SK-N-SH (cell line): ENCODE measurements at regions not wholly inside any gene's neighbourhood (a gene's known extent, or its start where the extent isn't known, plus 50 kb on each side); places are given as distances from the start of the nearest gene placed in this dataset.

Experiments
- CTCF ChIA-PET: fragments of 300-600, 350-600 bp; formaldehyde crosslinking; extraction: SDS; loops from one replicate; lab custom pipeline; 2021; lab: Yijun Ruan, JAX
- POLR2A ChIA-PET: fragments of 350-600 bp; sonication (Branson Sonifier 250); formaldehyde crosslinking; extraction: SDS; loops from one replicate; lab custom pipeline; 2020; ENCODE audit warnings: antibody characterized with exemption, inconsistent platforms; lab: Yijun Ruan, JAX
- DNase-seq: peaks from one replicate; pipeline ENCODE4 v3.0.0; 2012
- H2AFZ ChIP-seq: fragments of 200-600 bp; sonication (generic); 2 replicates; pipeline ENCODE4 v1.8.1; 2016; ENCODE audit warnings: antibody characterized with exemption, mild to moderate bottlenecking, low read depth
- H3F3A ChIP-seq: fragments of 200-600 bp; sonication (generic); replicated peaks from 2 replicates; pipeline ENCODE3; 2016; ENCODE audit warnings: antibody characterized with exemption, mild to moderate bottlenecking; ENCODE audit not compliant: insufficient read depth
- H3K27ac ChIP-seq, 2 experiments: fragments of 200-500 bp in 1 of 2; fragments of 200-600 bp in 1 of 2; sonication (Bioruptor generic) in 1 of 2; sonication (generic), shearing (Covaris generic) in 1 of 2; 2 replicates each; pipeline versions ENCODE4 v1.5.1 to v1.6.1; 2014 to 2016; ENCODE audit warnings: low read depth in 2 of 2, inconsistent platforms in 1 of 2, low read length in 1 of 2, mild to moderate bottlenecking in 1 of 2, mixed read lengths in 1 of 2
- H3K27me3 ChIP-seq: fragments of 200-600 bp; sonication (generic), shearing (Covaris generic); 2 replicates; pipeline ENCODE4 v1.6.1; 2016; ENCODE audit warnings: mixed run types; ENCODE audit not compliant: insufficient read depth
- H3K36me3 ChIP-seq, 2 experiments: fragments of 200-500 bp in 1 of 2; fragments of 200-600 bp in 1 of 2; sonication (Bioruptor generic) in 1 of 2; sonication (generic) in 1 of 2; replicated peaks in 1 of 2; 2 replicates each; pipeline versions ENCODE3 to v1.5.1; 2014 to 2016; ENCODE audit warnings: low read length in 1 of 2, mild to moderate bottlenecking in 1 of 2; ENCODE audit not compliant: insufficient read depth in 2 of 2, control insufficient read depth in 1 of 2
- H3K4me1 ChIP-seq, 2 experiments: fragments of 200-500 bp in 1 of 2; fragments of 200-600 bp in 1 of 2; sonication (Bioruptor generic) in 1 of 2; sonication (generic), shearing (Covaris generic) in 1 of 2; 2 replicates each; pipeline versions ENCODE4 v1.5.1 to v1.6.1; 2014 to 2016; ENCODE audit warnings: low read depth in 1 of 2, low read length in 1 of 2, mixed run types in 1 of 2; ENCODE audit not compliant: insufficient read depth in 2 of 2, control insufficient read depth in 1 of 2
- H3K4me2 ChIP-seq: fragments of 200-600 bp; sonication (generic), shearing (Covaris generic); 2 replicates; pipeline ENCODE4 v1.6.1; 2017; ENCODE audit warnings: mixed run types
- H3K4me3 ChIP-seq, 2 experiments: fragments of 200-500 bp in 1 of 2; fragments of 200-600 bp in 1 of 2; sonication (Bioruptor generic) in 1 of 2; sonication (generic), shearing (Covaris generic) in 1 of 2; 2 replicates each; pipeline versions ENCODE4 v1.5.1 to v1.8.1; 2014 to 2016; ENCODE audit warnings: low read depth in 2 of 2, inconsistent platforms in 1 of 2, low read length in 1 of 2, mild to moderate bottlenecking in 1 of 2, mixed read lengths in 1 of 2, moderate library complexity in 1 of 2
- H3K79me2 ChIP-seq: fragments of 200-600 bp; sonication (generic); 2 replicates; pipeline ENCODE4 v1.8.1; 2017; ENCODE audit warnings: mild to moderate bottlenecking; ENCODE audit not compliant: insufficient read depth
- H3K9ac ChIP-seq: fragments of 200-600 bp; sonication (generic); 2 replicates; pipeline ENCODE4 v1.6.1; 2017; ENCODE audit warnings: mixed run types
- H3K9me2 ChIP-seq: fragments of 200-600 bp; sonication (generic); 2 replicates; pipeline ENCODE4 v1.6.1; 2017; ENCODE audit warnings: mixed run types
- H3K9me3 ChIP-seq: fragments of 200-600 bp; sonication (generic); 2 replicates; pipeline ENCODE4 v1.6.1; 2017; ENCODE audit warnings: mixed run types, mild to moderate bottlenecking, moderate library complexity
- H4K20me1 ChIP-seq: fragments of 200-600 bp; sonication (generic); 2 replicates; pipeline ENCODE4 v1.6.1; 2017; ENCODE audit warnings: mild to moderate bottlenecking, mixed run types; ENCODE audit not compliant: insufficient read depth
- CHD2 ChIP-seq: fragments of 150-350 bp; IDR thresholded peaks from 2 replicates; pipeline ENCODE4 v1.6.1; 2018; ENCODE audit warnings: low read length; ENCODE audit not compliant: partially characterized antibody
- ELF1 ChIP-seq: IDR thresholded peaks from 2 replicates; pipeline ENCODE4 v1.4.0; 2012
- EZH2phosphoT487 ChIP-seq: fragments of 200-600 bp; sonication (generic); IDR thresholded peaks from 2 replicates; pipeline ENCODE4 v1.6.1; 2017; ENCODE audit warnings: low read depth, mixed run types, mild to moderate bottlenecking, antibody characterized with exemption, moderate library complexity, borderline replicate concordance
- GATA2 ChIP-seq: sonication (generic); formaldehyde crosslinking; IDR thresholded peaks from 2 replicates; pipeline ENCODE4 v1.5.0; 2020; ENCODE audit warnings: mild to moderate bottlenecking, missing genetic modification reagents
- JUND ChIP-seq: IDR thresholded peaks from 2 replicates; pipeline ENCODE4 v1.4.0; 2012
- NFIC ChIP-seq: IDR thresholded peaks from 2 replicates; pipeline ENCODE4 v1.4.0; 2012; ENCODE audit warnings: borderline replicate concordance
- NRF1 ChIP-seq: IDR thresholded peaks from 2 replicates; pipeline ENCODE4 v1.6.1; 2012; ENCODE audit warnings: low read depth, mild to moderate bottlenecking, low read length
- POLR2AphosphoS5 ChIP-seq: IDR thresholded peaks from 2 replicates; pipeline ENCODE4 v1.6.1; 2012; ENCODE audit warnings: low read depth, low read length
- RCOR1 ChIP-seq: fragments of 150-350 bp; IDR thresholded peaks from 2 replicates; pipeline ENCODE4 v1.6.1; 2017; ENCODE audit warnings: antibody characterized with exemption, low read length
- RFX5 ChIP-seq: IDR thresholded peaks from 2 replicates; pipeline ENCODE4 v1.6.1; 2012; ENCODE audit warnings: mild to moderate bottlenecking, improper control_type of control experiment, low read length
- TAF1 ChIP-seq: IDR thresholded peaks from 2 replicates; pipeline ENCODE4 v1.6.1; 2012; ENCODE audit warnings: low read depth, mild to moderate bottlenecking, low read length, moderate library complexity, borderline replicate concordance
- YY1 ChIP-seq: IDR thresholded peaks from 2 replicates; pipeline ENCODE4 v1.4.0; 2012; ENCODE audit warnings: low read depth, mild to moderate bottlenecking
- WGBS: methylation state at CpG from one replicate; pipeline ENCODE4 v1.1.6; 2017; ENCODE audit warnings: low lambda C conversion rate; 5-methylcytosine and 5-hydroxymethylcytosine counted together
- TF ChIP-seq, protein P1 (sequence below): IDR thresholded peaks from 2 replicates; pipeline ENCODE4 v1.4.0; 2012; ENCODE audit warnings: low read depth, borderline replicate concordance
- TF ChIP-seq, protein P2 (sequence below): fragments of 200-600 bp; sonication (generic); IDR thresholded peaks from 2 replicates; pipeline ENCODE4 v1.6.1; 2017; ENCODE audit warnings: antibody characterized with exemption, mild to moderate bottlenecking, moderate library complexity
- TF ChIP-seq, protein P3 (sequence below): IDR thresholded peaks from 2 replicates; pipeline ENCODE4 v1.6.1; 2012; ENCODE audit warnings: mild to moderate bottlenecking, low read depth, low read length, moderate library complexity
- TF ChIP-seq, protein P4 (sequence below): IDR thresholded peaks from 2 replicates; pipeline ENCODE4 v1.4.0; 2012; ENCODE audit warnings: low read depth

DNA sequence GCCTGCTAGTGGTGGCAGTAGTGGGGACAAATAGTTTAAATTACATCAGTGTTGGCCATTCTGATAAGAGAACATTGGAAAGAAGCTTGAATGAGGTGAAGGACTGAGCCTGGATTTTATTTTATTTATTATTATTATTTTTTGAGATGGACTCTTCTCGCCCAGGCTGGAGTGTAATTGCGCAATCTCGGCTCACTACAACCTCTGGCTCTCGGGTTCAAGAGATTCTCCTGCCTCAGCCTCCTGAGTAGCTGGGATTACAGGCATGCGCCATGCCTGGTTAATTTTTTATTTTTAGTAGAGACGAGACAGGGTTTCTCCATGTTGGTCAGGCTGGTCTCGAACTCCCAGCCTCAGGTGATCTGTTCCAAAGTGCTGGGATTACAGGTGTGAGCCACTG is 739.4 kb downstream of the AACS start:
- no peak overlapping the region for H2AFZ ChIP-seq
- H3K4me2 ChIP-seq = no peak overlapping the region
- no peak for DNase-seq
- no peaks in the 10 kb centered on the region for H4K20me1 ChIP-seq
- H3K4me3 ChIP-seq = no peak overlapping the region
- WGBS = 24% methylated on average over 7 of the region's 7 CpGs
- TF ChIP-seq GATA2 (no peak), EZH2phosphoT487 (no peak), TAF1 (no peak), POLR2AphosphoS5 (no peak), YY1 (no peak), CHD2 (no peak), ELF1 (no peak), JUND (no peak), NFIC (no peak), RCOR1 (no peak), RFX5 (no peak), NRF1 (no peak)
- TF ChIP-seq, protein P1, sequence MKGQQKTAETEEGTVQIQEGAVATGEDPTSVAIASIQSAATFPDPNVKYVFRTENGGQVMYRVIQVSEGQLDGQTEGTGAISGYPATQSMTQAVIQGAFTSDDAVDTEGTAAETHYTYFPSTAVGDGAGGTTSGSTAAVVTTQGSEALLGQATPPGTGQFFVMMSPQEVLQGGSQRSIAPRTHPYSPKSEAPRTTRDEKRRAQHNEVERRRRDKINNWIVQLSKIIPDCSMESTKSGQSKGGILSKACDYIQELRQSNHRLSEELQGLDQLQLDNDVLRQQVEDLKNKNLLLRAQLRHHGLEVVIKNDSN = no peak
- TF ChIP-seq, protein P2, sequence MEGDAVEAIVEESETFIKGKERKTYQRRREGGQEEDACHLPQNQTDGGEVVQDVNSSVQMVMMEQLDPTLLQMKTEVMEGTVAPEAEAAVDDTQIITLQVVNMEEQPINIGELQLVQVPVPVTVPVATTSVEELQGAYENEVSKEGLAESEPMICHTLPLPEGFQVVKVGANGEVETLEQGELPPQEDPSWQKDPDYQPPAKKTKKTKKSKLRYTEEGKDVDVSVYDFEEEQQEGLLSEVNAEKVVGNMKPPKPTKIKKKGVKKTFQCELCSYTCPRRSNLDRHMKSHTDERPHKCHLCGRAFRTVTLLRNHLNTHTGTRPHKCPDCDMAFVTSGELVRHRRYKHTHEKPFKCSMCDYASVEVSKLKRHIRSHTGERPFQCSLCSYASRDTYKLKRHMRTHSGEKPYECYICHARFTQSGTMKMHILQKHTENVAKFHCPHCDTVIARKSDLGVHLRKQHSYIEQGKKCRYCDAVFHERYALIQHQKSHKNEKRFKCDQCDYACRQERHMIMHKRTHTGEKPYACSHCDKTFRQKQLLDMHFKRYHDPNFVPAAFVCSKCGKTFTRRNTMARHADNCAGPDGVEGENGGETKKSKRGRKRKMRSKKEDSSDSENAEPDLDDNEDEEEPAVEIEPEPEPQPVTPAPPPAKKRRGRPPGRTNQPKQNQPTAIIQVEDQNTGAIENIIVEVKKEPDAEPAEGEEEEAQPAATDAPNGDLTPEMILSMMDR = no peak
- TF ChIP-seq, protein P3, sequence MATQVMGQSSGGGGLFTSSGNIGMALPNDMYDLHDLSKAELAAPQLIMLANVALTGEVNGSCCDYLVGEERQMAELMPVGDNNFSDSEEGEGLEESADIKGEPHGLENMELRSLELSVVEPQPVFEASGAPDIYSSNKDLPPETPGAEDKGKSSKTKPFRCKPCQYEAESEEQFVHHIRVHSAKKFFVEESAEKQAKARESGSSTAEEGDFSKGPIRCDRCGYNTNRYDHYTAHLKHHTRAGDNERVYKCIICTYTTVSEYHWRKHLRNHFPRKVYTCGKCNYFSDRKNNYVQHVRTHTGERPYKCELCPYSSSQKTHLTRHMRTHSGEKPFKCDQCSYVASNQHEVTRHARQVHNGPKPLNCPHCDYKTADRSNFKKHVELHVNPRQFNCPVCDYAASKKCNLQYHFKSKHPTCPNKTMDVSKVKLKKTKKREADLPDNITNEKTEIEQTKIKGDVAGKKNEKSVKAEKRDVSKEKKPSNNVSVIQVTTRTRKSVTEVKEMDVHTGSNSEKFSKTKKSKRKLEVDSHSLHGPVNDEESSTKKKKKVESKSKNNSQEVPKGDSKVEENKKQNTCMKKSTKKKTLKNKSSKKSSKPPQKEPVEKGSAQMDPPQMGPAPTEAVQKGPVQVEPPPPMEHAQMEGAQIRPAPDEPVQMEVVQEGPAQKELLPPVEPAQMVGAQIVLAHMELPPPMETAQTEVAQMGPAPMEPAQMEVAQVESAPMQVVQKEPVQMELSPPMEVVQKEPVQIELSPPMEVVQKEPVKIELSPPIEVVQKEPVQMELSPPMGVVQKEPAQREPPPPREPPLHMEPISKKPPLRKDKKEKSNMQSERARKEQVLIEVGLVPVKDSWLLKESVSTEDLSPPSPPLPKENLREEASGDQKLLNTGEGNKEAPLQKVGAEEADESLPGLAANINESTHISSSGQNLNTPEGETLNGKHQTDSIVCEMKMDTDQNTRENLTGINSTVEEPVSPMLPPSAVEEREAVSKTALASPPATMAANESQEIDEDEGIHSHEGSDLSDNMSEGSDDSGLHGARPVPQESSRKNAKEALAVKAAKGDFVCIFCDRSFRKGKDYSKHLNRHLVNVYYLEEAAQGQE = no peak
- TF ChIP-seq, protein P4, sequence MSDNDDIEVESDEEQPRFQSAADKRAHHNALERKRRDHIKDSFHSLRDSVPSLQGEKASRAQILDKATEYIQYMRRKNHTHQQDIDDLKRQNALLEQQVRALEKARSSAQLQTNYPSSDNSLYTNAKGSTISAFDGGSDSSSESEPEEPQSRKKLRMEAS = no peak
- H3K4me1 ChIP-seq = no peaks in the 10 kb centered on the region
- H3K79me2 ChIP-seq = no peaks in the 10 kb centered on the region
- no peak overlapping the region for H3K9ac ChIP-seq
- no peaks in the 10 kb centered on the region for H3K27me3 ChIP-seq
- POLR2A ChIA-PET = no interaction called here
- no peaks in the 10 kb centered on the region for H3F3A ChIP-seq
- no peak overlapping the region for H3K27ac ChIP-seq
- CTCF ChIA-PET = no interaction called here
- no peaks in the 10 kb centered on the region for H3K36me3 ChIP-seq
- no peaks in the 10 kb centered on the region for H3K9me3 ChIP-seq
- no peaks in the 10 kb centered on the region for H3K9me2 ChIP-seq
